Nephron progenitor cell (in vitro differentiated cells): ENCODE measurements at regions not wholly inside any gene's neighbourhood (a gene's known extent, or its start where the extent isn't known, plus 50 kb on each side); places are given as distances from the start of the nearest gene placed in this dataset.

Source experiments
- DNase-seq: peaks from one replicate; pipeline ENCODE4 v3.0.0; 2021
- H3K27ac Mint-ChIP-seq: 2 replicates; pipeline ENCODE4 v1.8.0; 2021; ENCODE audit warnings: mild to moderate bottlenecking, moderate library complexity, mixed read lengths
- H3K27me3 Mint-ChIP-seq: 2 replicates; pipeline ENCODE4 v1.8.0; 2021; ENCODE audit warnings: mild to moderate bottlenecking, low read depth, mixed read lengths; ENCODE audit not compliant: poor library complexity
- H3K36me3 Mint-ChIP-seq: 2 replicates; pipeline ENCODE4 v1.8.0; 2021; ENCODE audit warnings: low read depth, mixed read lengths
- H3K4me1 Mint-ChIP-seq: 2 replicates; pipeline ENCODE4 v1.8.0; 2021; ENCODE audit warnings: mixed read lengths
- H3K4me3 Mint-ChIP-seq: 2 replicates; pipeline ENCODE4 v1.8.0; 2021; ENCODE audit warnings: mild to moderate bottlenecking, moderate library complexity, mixed read lengths
- H3K9me3 Mint-ChIP-seq: 2 replicates; pipeline ENCODE4 v1.8.0; 2021; ENCODE audit warnings: mild to moderate bottlenecking, moderate library complexity, mixed read lengths
- CTCF ChIP-seq: fragments of 200-600 bp; sonication (generic); IDR thresholded peaks from 2 replicates; pipeline ENCODE4 v1.5.0; 2021; ENCODE audit warnings: antibody characterized with exemption

- Mint-ChIP-seq H3K27me3 (no peaks in the 10 kb centered on the region), H3K4me1 (no peaks in the 10 kb centered on the region), H3K36me3 (no peaks in the 10 kb centered on the region), H3K4me3 (no peak overlapping the region), H3K27ac (no peak overlapping the region), H3K9me3 (no peaks in the 10 kb centered on the region)
- TF ChIP-seq CTCF = peak; percentile 93
- DNase-seq = peak; percentile 76
Observed at GRCh38 chr10:94279835-94280709, 82.7 kb downstream of the NOC3L start.

- no peaks in the 10 kb centered on the region for H3K36me3 Mint-ChIP-seq
Observed at GRCh38 chr10:94281654-94282053, 81.1 kb downstream of the NOC3L start.

GRCh38 chr10:94282369-94282768 is 80.4 kb downstream of the NOC3L start:
- no peaks in the 10 kb centered on the region for H3K9me3 Mint-ChIP-seq
- no peaks in the 10 kb centered on the region for H3K36me3 Mint-ChIP-seq
- no peak overlapping the region for H3K4me3 Mint-ChIP-seq
- DNase-seq = no peak
- peak overlapping the region; percentile 22 for H3K27ac Mint-ChIP-seq
- no peaks in the 10 kb centered on the region for H3K27me3 Mint-ChIP-seq
- H3K4me1 Mint-ChIP-seq = no peaks in the 10 kb centered on the region
- TF ChIP-seq CTCF = no peak

More at GRCh38 chr10:94281654-94282053, 81.1 kb downstream of the NOC3L start:
- DNase-seq = no peak
- Mint-ChIP-seq H3K4me1 (no peaks in the 10 kb centered on the region), H3K4me3 (no peak overlapping the region), H3K9me3 (no peaks in the 10 kb centered on the region), H3K27ac (no peak overlapping the region), H3K27me3 (no peaks in the 10 kb centered on the region)
- TF ChIP-seq CTCF = no peak
